Nephron progenitor cell (in vitro differentiated cells): ENCODE measurements at regions not wholly inside any gene's neighbourhood (a gene's known extent, or its start where the extent isn't known, plus 50 kb on each side); places are given as distances from the start of the nearest gene placed in this dataset.

Experiments
- DNase-seq: peaks from one replicate; pipeline ENCODE4 v3.0.0; 2021
- H3K27ac Mint-ChIP-seq: 2 replicates; pipeline ENCODE4 v1.8.0; 2021; ENCODE audit warnings: mild to moderate bottlenecking, moderate library complexity, mixed read lengths
- H3K27me3 Mint-ChIP-seq: 2 replicates; pipeline ENCODE4 v1.8.0; 2021; ENCODE audit warnings: mild to moderate bottlenecking, low read depth, mixed read lengths; ENCODE audit not compliant: poor library complexity
- H3K36me3 Mint-ChIP-seq: 2 replicates; pipeline ENCODE4 v1.8.0; 2021; ENCODE audit warnings: low read depth, mixed read lengths
- H3K4me1 Mint-ChIP-seq: 2 replicates; pipeline ENCODE4 v1.8.0; 2021; ENCODE audit warnings: mixed read lengths
- H3K4me3 Mint-ChIP-seq: 2 replicates; pipeline ENCODE4 v1.8.0; 2021; ENCODE audit warnings: mild to moderate bottlenecking, moderate library complexity, mixed read lengths
- H3K9me3 Mint-ChIP-seq: 2 replicates; pipeline ENCODE4 v1.8.0; 2021; ENCODE audit warnings: mild to moderate bottlenecking, moderate library complexity, mixed read lengths
- CTCF ChIP-seq: fragments of 200-600 bp; sonication (generic); IDR thresholded peaks from 2 replicates; pipeline ENCODE4 v1.5.0; 2021; ENCODE audit warnings: antibody characterized with exemption

DNA sequence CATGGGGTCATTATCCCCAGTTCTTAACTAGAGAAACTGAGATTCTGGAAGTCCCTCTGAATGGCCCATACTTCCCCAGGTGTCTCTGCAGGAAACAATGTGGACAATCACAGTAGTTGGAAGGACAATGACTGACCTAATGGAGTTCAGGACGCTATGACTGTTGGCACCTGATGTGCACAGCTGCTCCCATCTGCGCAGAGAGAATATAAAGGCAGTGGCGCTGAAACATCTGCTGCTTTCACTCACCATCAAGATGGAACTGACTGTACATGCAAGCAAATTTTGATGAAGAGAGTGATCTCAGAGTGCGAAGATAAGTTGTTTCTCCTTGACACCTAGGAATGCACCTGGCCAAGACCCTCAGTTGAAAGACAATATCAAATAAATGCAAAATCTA is 395.7 kb upstream of the ASIC2 start:
- no peaks in the 10 kb centered on the region for H3K36me3 Mint-ChIP-seq
- H3K4me1 Mint-ChIP-seq: no peaks in the 10 kb centered on the region
- no peak for DNase-seq
- TF ChIP-seq CTCF: no peak
- H3K27me3 Mint-ChIP-seq: peaks cover 26% of the 10 kb centered on the region
- H3K9me3 Mint-ChIP-seq: no peaks in the 10 kb centered on the region
- no peak overlapping the region for H3K27ac Mint-ChIP-seq
- H3K4me3 Mint-ChIP-seq: no peak overlapping the region

- no peaks in the 10 kb centered on the region for H3K36me3 Mint-ChIP-seq
- DNase-seq: no peak
- no peaks in the 10 kb centered on the region for H3K9me3 Mint-ChIP-seq
- no peak for TF ChIP-seq CTCF
- no peak overlapping the region for H3K27ac Mint-ChIP-seq
- H3K4me3 Mint-ChIP-seq: no peak overlapping the region
- no peaks in the 10 kb centered on the region for H3K4me1 Mint-ChIP-seq
- peaks cover 33% of the 10 kb centered on the region for H3K27me3 Mint-ChIP-seq
Measured at GRCh38 chr17:33689725-33690124, 396.6 kb upstream of the ASIC2 start.

DNA sequence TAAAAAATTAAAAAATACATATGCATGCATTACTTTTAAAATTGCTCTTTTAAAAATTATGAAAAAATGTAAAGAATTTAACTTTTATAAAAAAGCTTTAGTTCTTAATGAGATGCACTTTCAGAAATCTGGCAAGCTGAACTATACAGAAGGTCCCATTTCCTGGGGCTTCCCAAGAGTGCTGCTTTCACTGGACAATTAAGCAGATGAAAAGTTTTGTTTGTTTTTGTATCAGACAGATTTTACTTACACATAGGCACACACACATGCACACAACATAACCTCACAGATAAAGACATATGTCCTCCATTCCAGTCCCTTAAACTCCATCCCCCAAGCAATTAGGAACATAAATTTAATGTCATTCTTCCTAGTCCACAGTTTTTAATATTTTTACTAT is 402.3 kb upstream of the ASIC2 start:
- Mint-ChIP-seq H3K27me3 (peaks cover 28% of the 10 kb centered on the region), H3K4me1 (no peaks in the 10 kb centered on the region), H3K27ac (no peak overlapping the region), H3K9me3 (no peaks in the 10 kb centered on the region), H3K36me3 (no peaks in the 10 kb centered on the region), H3K4me3 (no peak overlapping the region)
- no peak for TF ChIP-seq CTCF
- no peak for DNase-seq

- no peaks in the 10 kb centered on the region for H3K9me3 Mint-ChIP-seq
- no peak for DNase-seq
- no peak overlapping the region for H3K27ac Mint-ChIP-seq
- no peak for TF ChIP-seq CTCF
- no peaks in the 10 kb centered on the region for H3K36me3 Mint-ChIP-seq
- no peak overlapping the region for H3K4me3 Mint-ChIP-seq
- peaks cover 33% of the 10 kb centered on the region for H3K27me3 Mint-ChIP-seq
- no peaks in the 10 kb centered on the region for H3K4me1 Mint-ChIP-seq
Measured at GRCh38 chr17:33696102-33696501, 403.0 kb upstream of the ASIC2 start.

- Mint-ChIP-seq H3K9me3 (no peaks in the 10 kb centered on the region), H3K4me1 (no peaks in the 10 kb centered on the region), H3K36me3 (no peaks in the 10 kb centered on the region), H3K27ac (no peak overlapping the region), H3K4me3 (no peak overlapping the region), H3K27me3 (peaks cover 34% of the 10 kb centered on the region)
- DNase-seq: no peak
- no peak for TF ChIP-seq CTCF
Measured at GRCh38 chr17:33697557-33697956, 404.5 kb upstream of the ASIC2 start.

DNA sequence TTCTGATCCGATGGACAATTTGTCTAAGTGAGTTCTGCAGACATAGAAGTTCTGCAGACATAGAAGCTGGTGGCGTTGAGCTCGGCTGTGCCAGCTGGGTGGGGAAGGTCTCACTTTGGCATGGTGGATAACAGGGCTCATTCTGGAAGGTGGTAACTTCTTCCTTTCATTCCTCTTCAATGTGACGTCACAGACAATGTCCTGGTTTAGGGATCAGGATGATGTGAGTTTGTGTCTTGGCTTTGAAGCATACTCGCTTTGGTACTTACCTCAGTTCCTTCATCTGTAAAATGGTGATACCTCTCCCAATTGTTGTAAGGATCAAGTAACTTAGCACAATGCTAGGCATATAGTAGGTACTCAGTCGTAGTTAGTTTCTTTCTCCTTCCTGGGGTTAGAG is 408.8 kb upstream of the ASIC2 start:
- no peaks in the 10 kb centered on the region for H3K4me1 Mint-ChIP-seq
- no peak overlapping the region for H3K27ac Mint-ChIP-seq
- H3K4me3 Mint-ChIP-seq: no peak overlapping the region
- peaks cover 4% of the 10 kb centered on the region for H3K9me3 Mint-ChIP-seq
- H3K36me3 Mint-ChIP-seq: no peaks in the 10 kb centered on the region
- peaks cover 32% of the 10 kb centered on the region for H3K27me3 Mint-ChIP-seq
- no peak for TF ChIP-seq CTCF
- DNase-seq: no peak
